ENCODE measurements at regions not wholly inside any gene's neighbourhood (a gene's known extent, or its start where the extent isn't known, plus 50 kb on each side); places are given as distances from the start of the nearest gene placed in this dataset.

GRCh38 chr18:73670039-73670438 is 477.6 kb downstream of the FBXO15 start:
- no peak for TF ChIP-seq POLR2A (IDR thresholded peaks at IDR 0.05)
- TF ChIP-seq, protein P1, sequence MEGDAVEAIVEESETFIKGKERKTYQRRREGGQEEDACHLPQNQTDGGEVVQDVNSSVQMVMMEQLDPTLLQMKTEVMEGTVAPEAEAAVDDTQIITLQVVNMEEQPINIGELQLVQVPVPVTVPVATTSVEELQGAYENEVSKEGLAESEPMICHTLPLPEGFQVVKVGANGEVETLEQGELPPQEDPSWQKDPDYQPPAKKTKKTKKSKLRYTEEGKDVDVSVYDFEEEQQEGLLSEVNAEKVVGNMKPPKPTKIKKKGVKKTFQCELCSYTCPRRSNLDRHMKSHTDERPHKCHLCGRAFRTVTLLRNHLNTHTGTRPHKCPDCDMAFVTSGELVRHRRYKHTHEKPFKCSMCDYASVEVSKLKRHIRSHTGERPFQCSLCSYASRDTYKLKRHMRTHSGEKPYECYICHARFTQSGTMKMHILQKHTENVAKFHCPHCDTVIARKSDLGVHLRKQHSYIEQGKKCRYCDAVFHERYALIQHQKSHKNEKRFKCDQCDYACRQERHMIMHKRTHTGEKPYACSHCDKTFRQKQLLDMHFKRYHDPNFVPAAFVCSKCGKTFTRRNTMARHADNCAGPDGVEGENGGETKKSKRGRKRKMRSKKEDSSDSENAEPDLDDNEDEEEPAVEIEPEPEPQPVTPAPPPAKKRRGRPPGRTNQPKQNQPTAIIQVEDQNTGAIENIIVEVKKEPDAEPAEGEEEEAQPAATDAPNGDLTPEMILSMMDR (IDR thresholded peaks at IDR 0.05) = no peak

Data from thyroid gland (tissue), 4 donors.